ENCODE measurements at regions not wholly inside any gene's neighbourhood (a gene's known extent, or its start where the extent isn't known, plus 50 kb on each side); places are given as distances from the start of the nearest gene placed in this dataset.

DNA sequence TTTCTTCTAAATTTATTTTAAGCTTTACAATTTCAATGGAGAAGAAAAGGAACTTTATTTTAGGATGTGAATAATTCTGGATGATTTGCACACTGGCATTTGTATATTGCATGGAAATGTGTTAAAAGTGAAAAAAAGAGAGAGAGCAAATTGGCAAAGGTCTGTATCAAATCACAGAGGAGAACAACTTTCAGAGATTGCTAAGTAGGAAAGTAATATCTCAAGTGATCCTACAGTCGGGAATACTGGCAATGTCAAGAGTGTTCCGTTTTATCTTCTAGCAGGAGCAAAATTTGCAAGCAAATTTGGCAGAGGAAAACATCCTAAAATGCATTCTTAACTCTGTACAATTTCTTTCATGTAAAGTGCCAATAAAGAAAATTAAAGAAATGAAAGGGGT, 97.1 kb upstream of the TMC3 start:
- no peak for DNase-seq

DNA sequence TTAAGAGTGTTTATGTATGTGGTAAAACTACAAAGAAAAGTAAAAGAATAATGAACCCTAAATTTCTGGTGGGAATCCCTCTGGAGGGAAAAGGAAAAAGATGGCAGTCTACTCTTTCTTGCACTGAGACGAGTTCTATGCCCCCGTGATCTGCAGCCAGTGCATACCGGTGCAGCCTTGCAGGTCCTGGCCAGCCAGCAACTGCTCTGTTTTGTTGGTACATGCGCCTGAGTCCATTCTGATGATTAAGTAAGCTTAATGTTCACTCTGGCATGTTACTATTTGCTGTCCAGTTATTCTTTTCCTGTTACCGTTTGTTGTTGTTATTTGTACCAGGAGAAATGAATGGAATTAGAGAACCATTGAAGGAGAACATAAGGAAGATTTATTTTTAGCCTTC, 95.1 kb upstream of the TMC3 start:
- no peak for DNase-seq

DNA sequence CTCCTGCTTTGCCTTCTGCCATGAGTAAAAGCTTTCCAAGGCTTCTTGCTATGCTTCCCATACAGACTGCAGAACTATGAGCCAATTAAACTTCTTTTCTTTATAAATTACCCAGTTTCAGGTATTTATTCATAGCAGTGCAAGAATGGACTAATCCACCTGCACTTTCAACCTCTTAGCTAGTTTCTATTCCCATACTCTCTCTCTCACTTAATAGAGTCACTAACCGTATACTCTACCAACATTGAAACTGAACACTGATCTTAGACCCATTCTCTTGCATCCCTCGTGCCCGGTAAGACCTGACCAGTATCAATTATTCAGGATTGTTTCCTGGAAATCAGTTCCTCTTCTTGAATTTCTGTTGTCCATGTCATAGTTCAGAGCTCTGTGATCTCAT, 92.7 kb upstream of the TMC3 start:
- DNase-seq: no peak

DNA sequence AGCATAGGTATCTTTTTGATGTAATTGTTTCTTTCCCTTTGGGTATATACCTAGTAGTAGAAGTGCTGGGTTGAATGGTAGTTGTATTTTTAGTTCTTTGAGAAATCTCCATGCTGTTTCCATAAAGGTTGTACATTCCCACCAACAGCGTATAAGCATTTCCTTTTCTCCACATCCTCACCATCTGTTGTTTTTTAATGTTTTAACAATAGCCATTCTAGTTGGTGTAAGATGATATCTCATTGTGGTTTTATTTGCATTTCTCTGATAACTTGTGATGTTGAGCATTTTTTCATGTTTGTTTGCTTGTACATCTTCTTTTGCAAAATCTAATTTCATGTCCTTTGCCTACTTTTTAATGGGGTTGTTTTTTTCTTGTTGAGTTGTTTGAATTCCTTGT, 80.0 kb upstream of the TMC3 start:
- peak; percentile 91 for DNase-seq

DNA sequence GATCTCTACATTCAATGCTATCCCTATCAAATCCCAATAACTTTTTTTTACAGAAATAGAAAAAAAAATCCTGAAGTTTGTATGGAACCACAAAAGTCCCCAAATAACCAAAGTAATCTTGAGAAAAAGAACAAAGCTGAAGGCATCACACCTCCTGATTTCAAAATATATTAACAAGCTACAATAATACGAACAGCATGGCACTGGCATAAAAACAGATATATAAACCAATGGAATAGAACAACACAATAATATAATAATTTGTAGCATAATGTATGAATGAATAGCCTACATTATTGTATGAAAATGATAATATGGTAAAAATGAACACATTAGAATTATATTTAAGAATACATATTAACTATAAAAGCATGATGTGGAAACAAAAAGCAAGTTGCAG, 76.7 kb upstream of the TMC3 start:
- DNase-seq: no peak

DNA sequence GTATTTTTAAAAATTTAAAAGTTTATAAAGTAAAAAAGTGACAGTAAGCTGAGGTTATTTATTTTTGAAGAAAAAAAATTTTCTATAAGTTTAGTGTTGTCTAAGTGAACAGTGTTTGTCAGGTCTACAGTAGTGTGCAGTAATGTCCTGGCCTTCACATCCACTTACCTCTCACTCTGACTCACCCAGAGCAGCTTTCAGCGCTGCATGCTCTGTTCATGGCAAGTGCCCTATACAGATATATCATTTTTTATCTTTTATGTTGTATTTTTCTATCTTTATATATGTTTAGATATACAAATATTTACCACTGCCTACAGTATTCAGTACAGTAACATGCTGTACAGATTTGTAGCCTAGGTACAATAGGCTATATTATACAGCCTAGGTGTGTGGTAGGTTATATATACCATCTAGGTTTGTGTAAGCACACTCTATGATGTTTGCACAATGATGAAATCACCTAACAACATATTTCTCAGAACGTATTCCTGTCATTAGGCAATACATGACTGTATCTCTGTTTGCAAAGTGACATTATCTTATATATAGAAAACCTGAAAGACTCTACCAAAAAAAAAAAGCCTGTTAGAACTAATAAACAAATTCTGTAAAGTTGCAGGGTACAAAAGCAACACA, 75.9 kb upstream of the TMC3 start:
- no peak for DNase-seq

DNA sequence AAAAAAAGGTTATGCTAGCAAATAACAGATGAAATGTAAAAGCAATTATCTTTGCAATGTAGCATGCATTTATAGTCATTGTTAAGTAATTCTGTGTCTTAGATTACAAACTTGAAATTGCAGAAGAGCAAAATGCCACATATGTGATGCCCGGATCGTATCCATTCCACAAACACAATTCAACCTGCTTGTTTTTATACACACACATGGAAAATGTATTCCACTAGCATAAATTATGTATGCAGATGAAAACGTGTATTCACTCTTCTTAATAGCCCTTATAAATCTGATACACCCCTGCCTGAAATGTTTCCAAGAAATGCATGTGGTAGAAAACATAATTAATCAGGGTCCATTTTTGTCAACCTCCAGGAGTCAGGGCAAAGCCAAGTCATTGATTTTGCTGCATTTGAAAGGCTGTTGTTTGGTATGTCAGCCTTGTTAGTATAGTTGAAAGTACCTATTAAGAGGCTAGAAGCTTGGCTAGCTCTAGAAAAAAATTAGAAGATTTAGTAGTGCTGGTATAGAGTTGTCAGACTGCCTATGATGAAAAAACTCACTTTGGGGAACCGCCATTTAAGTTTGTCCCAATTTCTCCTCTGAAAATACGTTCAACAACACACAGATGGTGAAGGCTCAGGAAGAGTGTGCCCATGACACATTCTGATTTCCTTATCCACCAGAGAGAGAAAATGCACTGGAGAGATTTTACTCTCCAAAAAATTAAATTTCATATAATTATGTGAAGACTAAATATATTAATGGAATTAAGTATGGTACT, 69.2 kb upstream of the TMC3 start:
- no peak for DNase-seq

DNA sequence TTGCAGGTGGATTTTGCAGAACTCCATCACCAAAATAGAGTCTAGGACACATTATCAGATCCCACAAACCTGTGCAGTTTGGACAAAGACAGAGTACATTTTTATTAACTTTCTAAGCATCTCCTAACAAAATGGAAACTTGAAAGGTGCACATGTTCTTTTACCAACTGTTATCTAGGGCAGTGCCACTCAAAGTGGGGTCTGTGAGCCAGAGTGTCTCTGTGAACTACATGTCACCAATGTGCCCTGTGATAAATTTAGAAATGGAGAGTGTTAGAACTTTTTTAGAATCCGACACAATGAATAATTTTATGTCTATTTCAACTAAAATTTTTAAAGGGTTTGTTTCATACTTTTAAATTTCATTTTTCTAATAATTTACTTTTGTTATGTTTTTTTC, 68.4 kb upstream of the TMC3 start:
- no peak for DNase-seq

DNA sequence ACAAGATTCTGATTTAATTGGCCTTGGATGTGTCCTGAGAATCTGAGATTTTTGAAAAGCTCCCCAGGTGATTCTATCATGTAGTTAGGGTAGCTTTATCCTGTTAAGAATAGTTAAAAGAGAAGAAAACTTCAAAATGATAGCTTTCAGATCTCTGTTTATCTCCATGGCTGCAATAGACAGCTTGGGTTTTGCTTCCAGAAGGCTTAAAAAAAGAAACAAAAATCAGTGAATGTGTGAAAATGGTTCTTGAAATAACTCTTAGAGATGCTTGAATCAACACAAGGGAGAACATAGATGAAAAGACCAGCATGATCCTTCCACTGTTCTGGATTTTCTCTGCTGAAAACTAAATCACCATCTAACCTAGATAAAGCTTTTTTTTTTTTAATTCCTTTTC, 60.8 kb upstream of the TMC3 start:
- DNase-seq: no peak

DNA sequence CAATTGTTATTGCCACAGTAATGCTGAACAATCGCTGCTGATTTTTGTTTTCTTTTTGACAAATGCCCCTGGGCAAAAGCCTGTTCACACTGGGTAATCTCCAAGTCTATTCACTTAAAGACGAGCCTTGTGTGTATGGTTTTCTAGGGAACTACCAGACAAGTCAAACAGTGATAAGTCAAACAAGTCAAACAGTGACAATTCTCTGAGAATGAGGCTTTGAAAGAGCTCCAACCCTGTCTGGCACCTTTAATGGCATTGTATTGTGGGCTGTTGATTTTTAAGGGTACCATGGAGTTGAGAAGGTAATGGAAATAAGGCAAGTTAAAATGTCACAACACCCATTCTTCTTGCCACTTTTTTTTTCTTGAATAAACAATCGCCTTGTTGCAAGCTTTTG, 59.4 kb upstream of the TMC3 start:
- DNase-seq: no peak

DNA sequence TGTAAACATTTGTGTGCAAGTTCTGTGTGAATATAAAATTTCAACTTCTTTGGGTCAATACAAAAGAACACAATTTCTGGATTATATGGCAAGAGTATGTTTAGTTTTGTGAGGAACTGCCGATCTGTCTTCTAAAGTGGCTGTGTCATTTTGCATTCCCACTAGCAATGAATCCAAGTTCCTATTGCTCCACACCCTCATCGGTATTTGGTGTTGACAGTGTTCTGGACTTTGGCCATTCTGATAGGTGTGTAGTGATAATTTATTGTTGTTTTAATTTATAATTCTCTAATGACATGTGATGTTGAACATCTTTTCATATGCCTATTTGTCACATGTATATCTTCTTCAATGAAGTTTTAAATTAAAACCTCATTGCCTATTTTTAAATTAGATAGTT, 58.2 kb upstream of the TMC3 start:
- DNase-seq: no peak

DNA sequence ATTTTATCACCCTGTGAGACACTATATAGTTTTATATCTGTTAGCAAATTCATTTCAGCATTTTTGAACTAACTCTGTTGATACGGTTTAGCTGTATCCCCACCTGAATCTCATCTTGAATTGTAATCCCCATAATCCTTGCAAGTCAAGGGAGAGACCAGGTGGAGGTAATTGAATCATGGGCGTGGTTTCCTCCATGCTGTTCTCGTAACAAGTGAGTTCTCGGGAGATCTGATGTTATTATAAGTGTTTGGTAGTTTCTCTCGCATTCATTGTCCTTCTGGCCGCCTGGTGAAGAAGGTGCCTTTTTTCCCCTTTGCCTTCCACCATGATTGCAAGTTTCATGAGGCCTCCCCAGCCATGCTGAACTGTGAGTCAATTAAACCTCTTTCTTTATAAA, 53.2 kb upstream of the TMC3 start:
- peak; percentile 55 for DNase-seq

DNA sequence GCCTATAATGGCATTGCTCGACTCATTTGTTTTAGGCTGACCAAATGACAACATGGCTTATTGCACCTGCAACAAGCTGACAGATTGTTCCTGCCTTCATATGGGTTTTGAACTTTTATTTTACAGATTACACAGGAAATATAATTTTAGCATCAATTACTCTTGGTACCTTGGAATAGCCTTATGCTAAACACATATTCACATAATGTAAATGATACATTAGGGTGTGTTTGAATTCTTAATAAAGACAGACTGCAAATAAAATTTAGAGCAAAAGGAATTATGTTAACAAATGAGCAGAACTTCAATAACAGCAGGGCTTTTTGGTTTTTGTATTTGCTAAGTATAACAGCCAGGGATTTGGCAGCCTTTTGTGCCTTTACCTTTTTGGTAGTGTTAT, 51.9 kb upstream of the TMC3 start:
- DNase-seq: no peak
